ENCODE measurements at regions not wholly inside any gene's neighbourhood (a gene's known extent, or its start where the extent isn't known, plus 50 kb on each side); places are given as distances from the start of the nearest gene placed in this dataset.
A peak's percentile ranks its signal among the peaks of the same experiment; 100 is the strongest.

GRCh38 chr18:43888598-43888997 is 611.3 kb upstream of the SYT4 start:
- no peak overlapping the region for H3K4me3 ChIP-seq
- intact Hi-C loops (cut with DNase I), result no loop called here
- H3K27me3 ChIP-seq (ENCODE audit: insufficient read depth in 3 of 3, low read length in 2 of 3), result no peaks in the 10 kb centered on the region
- TF ChIP-seq CTCF (IDR thresholded peaks at IDR 0.05), result no peak
- ATAC-seq (no peak), DNase-seq (no peak)
- H3K36me3 ChIP-seq (ENCODE audit: insufficient read depth in 1 of 2, low read depth in 1 of 2), result no peaks in the 10 kb centered on the region
- H3K27ac ChIP-seq, result no peak overlapping the region
- no peaks in the 10 kb centered on the region for H3K9me3 ChIP-seq
- 55 to 66% (median 58%) methylated on average over 3 of the region's 3 CpGs for WGBS, 3 donors
- no peaks in the 10 kb centered on the region for H3K4me1 ChIP-seq

GRCh38 chr18:43893001-43893637 is 615.8 kb upstream of the SYT4 start:
- peak in 2 of 4 donors; percentile 31 to 46 for ATAC-seq
- DNase-seq, result no peak
- no peaks in the 10 kb centered on the region for H3K27me3 ChIP-seq (ENCODE audit: insufficient read depth in 3 of 3, low read length in 2 of 3)
- no peaks in the 10 kb centered on the region for H3K9me3 ChIP-seq
- intact Hi-C loops (cut with DNase I), result no loop called here
- TF ChIP-seq CTCF (IDR thresholded peaks at IDR 0.05), result no peak
- no peak overlapping the region for H3K27ac ChIP-seq
- WGBS, 3 donors, result 33 to 50% (median 33%) methylated on average over 5 of the region's 5 CpGs
- no peaks in the 10 kb centered on the region for H3K4me1 ChIP-seq
- no peaks in the 10 kb centered on the region for H3K36me3 ChIP-seq (ENCODE audit: insufficient read depth in 1 of 2, low read depth in 1 of 2)
- no peak overlapping the region for H3K4me3 ChIP-seq

- Histone ChIP-seq H3K9me3 (no peaks in the 10 kb centered on the region), H3K27me3 (ENCODE audit: insufficient read depth in 3 of 3, low read length in 2 of 3) (no peaks in the 10 kb centered on the region), H3K36me3 (ENCODE audit: insufficient read depth in 1 of 2, low read depth in 1 of 2) (no peaks in the 10 kb centered on the region), H3K4me3 (no peak overlapping the region), H3K27ac (no peak overlapping the region), H3K4me1 (no peaks in the 10 kb centered on the region)
- ATAC-seq (no peak), DNase-seq (no peak)
- 80 to 85% (median 84%) methylated on average over 1 of the region's 1 CpG for WGBS, 3 donors
- TF ChIP-seq CTCF (IDR thresholded peaks at IDR 0.05), result no peak
- intact Hi-C loops (cut with DNase I), result no loop called here
Observed at GRCh38 chr18:43904209-43904837, 627.0 kb upstream of the SYT4 start.

GRCh38 chr18:43914018-43914417 is 636.7 kb upstream of the SYT4 start:
- no peak overlapping the region for H3K4me3 ChIP-seq
- intact Hi-C loops (cut with DNase I), result no loop called here
- H3K4me1 ChIP-seq, result no peaks in the 10 kb centered on the region
- H3K36me3 ChIP-seq (ENCODE audit: insufficient read depth in 1 of 2, low read depth in 1 of 2), result no peaks in the 10 kb centered on the region
- no peak for TF ChIP-seq CTCF (IDR thresholded peaks at IDR 0.05)
- no peaks in the 10 kb centered on the region for H3K27me3 ChIP-seq (ENCODE audit: insufficient read depth in 3 of 3, low read length in 2 of 3)
- no peaks in the 10 kb centered on the region for H3K9me3 ChIP-seq
- H3K27ac ChIP-seq, result no peak overlapping the region
- DNase-seq (no peak), ATAC-seq (no peak)
- 92 to 96% (median 95%) methylated on average over 2 of the region's 2 CpGs for WGBS, 3 donors

- no peak for TF ChIP-seq CTCF (IDR thresholded peaks at IDR 0.05)
- no peak overlapping the region for H3K27ac ChIP-seq
- no peaks in the 10 kb centered on the region for H3K27me3 ChIP-seq (ENCODE audit: insufficient read depth in 3 of 3, low read length in 2 of 3)
- ATAC-seq (no peak), DNase-seq (no peak)
- no peak overlapping the region for H3K4me3 ChIP-seq
- no peaks in the 10 kb centered on the region for H3K36me3 ChIP-seq (ENCODE audit: insufficient read depth in 1 of 2, low read depth in 1 of 2)
- H3K9me3 ChIP-seq, result no peaks in the 10 kb centered on the region
- no peaks in the 10 kb centered on the region for H3K4me1 ChIP-seq
- WGBS, 3 donors, result 78 to 91% (median 78%) methylated on average over 3 of the region's 3 CpGs
- intact Hi-C loops (cut with DNase I), result no loop called here
Observed at GRCh38 chr18:43916984-43917383, 639.7 kb upstream of the SYT4 start.
